C4-2B (cell line): ENCODE measurements at regions not wholly inside any gene's neighbourhood (a gene's known extent, or its start where the extent isn't known, plus 50 kb on each side); places are given as distances from the start of the nearest gene placed in this dataset.

ENCODE experiments used
- H3K27ac ChIP-seq: fragments of 450-650 bp; 2 replicates; pipeline ENCODE4 v1.5.1; 2017
- ZFX ChIP-seq: fragments of 450-650 bp; IDR thresholded peaks from 2 replicates; pipeline ENCODE4 v1.6.1; 2017
- TF ChIP-seq, protein P1 (sequence below): fragments of 450-650 bp; conservative IDR thresholded peaks from 2 replicates; pipeline ENCODE4 v1.5.1; 2017; ENCODE audit warnings: mild to moderate bottlenecking

DNA sequence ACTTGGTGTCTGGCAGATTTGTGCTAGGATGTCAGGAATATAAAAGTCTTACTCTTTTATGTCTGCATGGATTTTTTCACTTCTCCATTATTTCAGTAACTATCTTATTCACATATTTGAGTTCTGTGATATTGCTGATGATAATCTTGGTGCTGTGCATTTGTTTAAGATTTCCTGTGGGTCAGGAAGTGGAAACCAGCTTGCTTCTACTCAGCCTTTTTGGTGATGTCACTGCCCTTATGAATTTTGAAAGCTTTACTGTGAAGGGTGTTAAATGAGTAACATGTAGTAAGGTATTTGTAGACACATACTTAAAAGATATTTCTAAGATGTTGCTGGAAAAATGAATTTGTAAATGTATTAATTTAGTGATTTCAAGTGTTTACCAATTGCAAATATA lies 69.5 kb upstream of the VOPP1 start:
- no peak for TF ChIP-seq ZFX
- TF ChIP-seq, protein P1, sequence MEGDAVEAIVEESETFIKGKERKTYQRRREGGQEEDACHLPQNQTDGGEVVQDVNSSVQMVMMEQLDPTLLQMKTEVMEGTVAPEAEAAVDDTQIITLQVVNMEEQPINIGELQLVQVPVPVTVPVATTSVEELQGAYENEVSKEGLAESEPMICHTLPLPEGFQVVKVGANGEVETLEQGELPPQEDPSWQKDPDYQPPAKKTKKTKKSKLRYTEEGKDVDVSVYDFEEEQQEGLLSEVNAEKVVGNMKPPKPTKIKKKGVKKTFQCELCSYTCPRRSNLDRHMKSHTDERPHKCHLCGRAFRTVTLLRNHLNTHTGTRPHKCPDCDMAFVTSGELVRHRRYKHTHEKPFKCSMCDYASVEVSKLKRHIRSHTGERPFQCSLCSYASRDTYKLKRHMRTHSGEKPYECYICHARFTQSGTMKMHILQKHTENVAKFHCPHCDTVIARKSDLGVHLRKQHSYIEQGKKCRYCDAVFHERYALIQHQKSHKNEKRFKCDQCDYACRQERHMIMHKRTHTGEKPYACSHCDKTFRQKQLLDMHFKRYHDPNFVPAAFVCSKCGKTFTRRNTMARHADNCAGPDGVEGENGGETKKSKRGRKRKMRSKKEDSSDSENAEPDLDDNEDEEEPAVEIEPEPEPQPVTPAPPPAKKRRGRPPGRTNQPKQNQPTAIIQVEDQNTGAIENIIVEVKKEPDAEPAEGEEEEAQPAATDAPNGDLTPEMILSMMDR: no peak
- H3K27ac ChIP-seq: no peak overlapping the region

DNA sequence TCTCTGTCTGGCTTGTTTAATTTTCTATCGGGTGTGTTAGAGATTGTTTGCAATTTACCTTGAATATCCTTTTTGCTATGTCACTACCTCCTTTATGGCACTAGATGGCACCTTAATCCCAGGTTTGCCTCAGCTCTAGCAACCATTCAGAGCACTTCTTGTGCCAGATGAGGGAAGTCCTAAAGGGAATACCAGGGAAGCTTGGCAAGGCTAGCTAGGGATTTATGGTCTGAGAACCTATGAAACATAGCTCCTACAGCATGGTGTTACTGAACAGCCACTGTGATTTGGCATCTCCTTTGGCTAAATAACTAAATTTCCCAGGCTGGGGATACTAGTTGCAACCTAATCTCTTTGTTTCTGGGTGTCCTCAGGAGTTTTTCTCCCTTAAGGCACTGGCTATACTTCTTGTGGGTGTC lies 69.0 kb upstream of the VOPP1 start:
- TF ChIP-seq, protein P1: peak; percentile 87
- no peak for TF ChIP-seq ZFX
- no peak overlapping the region for H3K27ac ChIP-seq

- no peak overlapping the region for H3K27ac ChIP-seq
- TF ChIP-seq, protein P1: no peak
- TF ChIP-seq ZFX: no peak
Observed at GRCh38 chr7:55639640-55640039, 67.3 kb upstream of the VOPP1 start.

- no peak for TF ChIP-seq ZFX
- TF ChIP-seq, protein P1: no peak
- no peak overlapping the region for H3K27ac ChIP-seq
Observed at GRCh38 chr7:55629051-55629677, 56.9 kb upstream of the VOPP1 start.

DNA sequence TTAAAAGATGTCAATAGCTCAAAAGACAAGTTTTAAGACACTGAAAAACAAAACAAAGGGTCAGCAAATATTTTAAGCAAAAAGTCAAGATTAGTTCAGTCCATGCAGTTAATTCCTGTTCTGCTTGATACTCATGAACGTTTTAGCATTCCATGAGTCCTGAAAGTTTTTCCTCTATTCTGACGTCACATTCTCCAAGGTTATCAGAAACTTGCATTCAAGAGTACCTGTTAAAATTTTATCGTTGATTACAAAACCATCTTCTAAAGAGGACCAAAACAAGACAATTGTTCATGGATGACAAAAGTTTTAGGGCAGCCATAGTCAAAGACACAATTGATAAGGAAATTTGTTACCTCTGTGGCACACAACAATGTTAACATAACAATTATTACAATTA lies 52.5 kb upstream of the VOPP1 start:
- H3K27ac ChIP-seq: no peak overlapping the region
- TF ChIP-seq, protein P1: no peak
- no peak for TF ChIP-seq ZFX

DNA sequence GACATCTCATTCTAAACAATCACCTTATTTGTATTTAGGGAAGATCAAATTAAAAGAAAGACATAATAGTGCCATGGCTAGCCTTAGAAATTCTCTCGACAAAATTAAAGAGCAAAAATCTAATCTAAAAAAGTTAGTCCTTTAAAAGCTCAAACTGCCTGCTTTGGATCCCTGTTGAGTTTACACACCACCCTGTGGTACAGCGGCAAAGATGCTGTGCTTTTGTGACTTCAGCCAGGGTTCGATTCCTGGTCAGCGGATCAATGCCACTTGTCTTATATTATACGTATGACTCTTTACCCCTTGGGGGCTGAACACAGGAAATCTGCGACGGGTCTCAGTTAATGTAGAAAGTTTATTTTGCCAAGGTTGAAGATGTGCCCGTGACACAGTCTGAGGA lies 51.3 kb upstream of the VOPP1 start:
- no peak overlapping the region for H3K27ac ChIP-seq
- TF ChIP-seq, protein P1: no peak
- no peak for TF ChIP-seq ZFX

- no peak overlapping the region for H3K27ac ChIP-seq
- no peak for TF ChIP-seq ZFX
- TF ChIP-seq, protein P1: no peak
Observed at GRCh38 chr7:55622241-55622640, 49.9 kb upstream of the VOPP1 start.
